ENCODE measurements at regions not wholly inside any gene's neighbourhood (a gene's known extent, or its start where the extent isn't known, plus 50 kb on each side); places are given as distances from the start of the nearest gene placed in this dataset.

DNA sequence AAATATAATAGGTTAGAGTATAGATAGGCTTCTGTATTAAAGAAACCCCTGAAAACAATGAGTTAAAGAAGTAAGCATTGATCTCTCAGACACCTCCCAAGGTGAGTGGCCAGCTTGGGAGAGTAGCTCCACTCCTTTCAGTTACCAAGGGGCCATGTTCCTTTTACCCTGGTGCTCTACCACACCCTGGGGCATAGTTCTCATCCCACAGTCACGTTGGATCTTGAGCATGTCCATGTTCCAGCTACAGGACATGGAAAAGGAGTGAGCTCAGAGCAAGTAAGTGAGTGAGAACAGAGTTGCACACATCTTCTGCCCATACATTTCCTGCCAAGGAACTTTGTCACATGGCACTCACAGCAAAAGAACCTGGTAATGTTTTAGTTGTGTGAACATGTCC, 325.9 kb upstream of the SLC39A10 start:
- TF ChIP-seq CTCF (IDR thresholded peaks at IDR 0.05) (no peak), ZFX (IDR thresholded peaks at IDR 0.05; ENCODE audit: borderline replicate concordance) (no peak)

Measured in 22Rv1 (cell line).